Mononuclear cell (primary cell): ENCODE measurements at regions not wholly inside any gene's neighbourhood (a gene's known extent, or its start where the extent isn't known, plus 50 kb on each side); places are given as distances from the start of the nearest gene placed in this dataset.

Experiments used
- H3K27me3 ChIP-seq: 2 replicates; pipeline ENCODE4 v1.6.0; 2011; ENCODE audit warnings: low read length, control low read depth; ENCODE audit not compliant: insufficient read depth
- H3K4me1 ChIP-seq: 2 replicates; pipeline ENCODE4 v1.5.1; 2011; ENCODE audit warnings: mild to moderate bottlenecking, low read length, control low read depth; ENCODE audit not compliant: insufficient read depth
- H3K4me3 ChIP-seq: 2 replicates; pipeline ENCODE4 v1.5.1; 2011; ENCODE audit warnings: mild to moderate bottlenecking, low read length, moderate library complexity
- H3K9me3 ChIP-seq: 2 replicates; pipeline ENCODE4 v1.5.1; 2011; ENCODE audit warnings: low read depth, mild to moderate bottlenecking, control low read depth, low read length

GRCh38 chr10:128779416-128779815 is 653.2 kb upstream of the MKI67 start:
- Histone ChIP-seq H3K4me1 (no peaks in the 10 kb centered on the region), H3K4me3 (no peak overlapping the region), H3K27me3 (no peaks in the 10 kb centered on the region), H3K9me3 (no peaks in the 10 kb centered on the region)

DNA sequence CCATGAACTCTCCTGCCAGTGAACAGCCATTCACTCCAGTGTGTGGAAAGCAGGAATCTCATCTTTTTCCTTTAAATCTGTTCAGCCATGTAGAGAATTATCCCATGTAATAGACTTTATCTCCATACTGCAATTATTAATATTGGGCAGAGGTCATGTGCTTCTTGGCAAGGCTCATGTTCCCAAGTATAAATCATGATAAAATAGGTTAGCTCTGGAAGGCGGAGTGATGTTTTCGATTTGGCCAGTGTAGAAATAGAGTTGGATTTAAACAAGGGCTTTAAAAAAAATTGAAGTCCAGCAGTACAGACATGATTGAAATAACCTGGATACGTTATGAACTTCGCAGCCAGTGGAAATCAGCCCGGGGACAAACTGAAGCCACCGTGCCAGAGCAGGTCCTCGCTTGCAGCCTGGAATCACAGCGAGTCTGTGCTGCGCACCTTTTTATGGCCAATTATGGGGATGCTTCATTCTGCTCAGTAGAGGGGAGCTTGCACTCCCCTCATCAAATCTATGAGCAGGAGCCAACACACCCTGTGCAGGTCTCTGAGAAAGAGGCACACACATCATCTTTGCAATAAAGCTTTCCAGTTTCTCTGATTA is 654.0 kb upstream of the MKI67 start:
- no peaks in the 10 kb centered on the region for H3K4me1 ChIP-seq
- no peaks in the 10 kb centered on the region for H3K9me3 ChIP-seq
- no peak overlapping the region for H3K4me3 ChIP-seq
- no peaks in the 10 kb centered on the region for H3K27me3 ChIP-seq

DNA sequence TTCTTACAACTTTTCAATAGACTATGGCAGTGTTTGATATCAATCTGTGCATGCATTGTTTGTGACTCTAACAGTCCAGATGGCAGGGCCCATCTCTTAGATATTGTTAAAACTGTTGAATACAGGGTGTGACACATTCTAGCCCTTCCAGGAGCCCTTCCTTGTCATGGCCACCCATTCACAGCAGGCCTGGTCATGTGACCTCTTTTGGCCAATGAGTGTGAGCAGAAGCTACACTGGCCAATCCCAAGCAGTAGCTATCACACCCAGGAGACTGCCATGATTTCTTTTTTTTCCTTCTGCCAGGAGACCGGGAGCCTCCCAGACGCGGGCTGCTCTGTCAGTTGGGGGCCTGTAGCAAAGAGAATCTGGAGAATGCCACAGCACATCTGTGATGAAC is 655.4 kb upstream of the MKI67 start:
- no peaks in the 10 kb centered on the region for H3K4me1 ChIP-seq
- no peak overlapping the region for H3K4me3 ChIP-seq
- no peaks in the 10 kb centered on the region for H3K27me3 ChIP-seq
- H3K9me3 ChIP-seq: no peaks in the 10 kb centered on the region

- no peaks in the 10 kb centered on the region for H3K9me3 ChIP-seq
- H3K4me3 ChIP-seq: no peak overlapping the region
- H3K4me1 ChIP-seq: no peaks in the 10 kb centered on the region
- no peaks in the 10 kb centered on the region for H3K27me3 ChIP-seq
These were observed 658.2 kb upstream of the MKI67 start for GRCh38 chr10:128784444-128784843.

DNA sequence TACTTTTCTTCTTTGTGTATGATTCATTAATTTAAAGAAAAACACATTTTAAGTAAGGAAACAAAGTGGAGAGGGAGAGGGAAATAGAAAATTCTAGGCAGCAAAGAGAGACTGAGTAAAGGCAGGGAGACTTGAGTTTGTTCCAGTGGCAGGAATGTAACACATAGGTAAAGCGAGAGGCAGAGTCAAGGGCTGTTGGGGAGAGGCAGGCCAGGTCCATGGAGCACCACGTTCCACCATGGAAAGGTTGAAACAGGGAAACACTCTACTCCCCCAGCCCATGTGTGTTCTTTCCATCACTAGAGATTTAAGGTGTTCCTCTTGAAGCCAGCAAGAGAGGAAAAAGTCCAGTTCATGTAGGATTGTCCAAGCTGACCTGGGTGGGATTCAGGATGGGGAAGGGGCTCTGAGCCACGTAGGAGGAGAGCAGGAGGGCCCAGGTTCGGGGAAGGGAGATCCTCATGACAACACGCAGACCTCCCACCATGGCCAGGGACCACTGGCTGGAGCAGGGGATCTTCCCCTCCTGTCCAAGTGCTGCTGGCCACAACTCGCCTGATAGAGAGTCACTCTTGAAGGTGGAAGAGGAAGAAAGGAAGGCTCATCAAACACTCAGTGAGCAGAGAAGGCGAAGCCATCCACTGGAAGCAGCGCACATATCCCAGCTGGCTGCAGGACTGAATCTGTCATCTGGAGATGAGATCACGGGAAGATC is 666.4 kb upstream of the MKI67 start:
- no peak overlapping the region for H3K4me3 ChIP-seq
- no peaks in the 10 kb centered on the region for H3K9me3 ChIP-seq
- H3K27me3 ChIP-seq: no peaks in the 10 kb centered on the region
- no peaks in the 10 kb centered on the region for H3K4me1 ChIP-seq

DNA sequence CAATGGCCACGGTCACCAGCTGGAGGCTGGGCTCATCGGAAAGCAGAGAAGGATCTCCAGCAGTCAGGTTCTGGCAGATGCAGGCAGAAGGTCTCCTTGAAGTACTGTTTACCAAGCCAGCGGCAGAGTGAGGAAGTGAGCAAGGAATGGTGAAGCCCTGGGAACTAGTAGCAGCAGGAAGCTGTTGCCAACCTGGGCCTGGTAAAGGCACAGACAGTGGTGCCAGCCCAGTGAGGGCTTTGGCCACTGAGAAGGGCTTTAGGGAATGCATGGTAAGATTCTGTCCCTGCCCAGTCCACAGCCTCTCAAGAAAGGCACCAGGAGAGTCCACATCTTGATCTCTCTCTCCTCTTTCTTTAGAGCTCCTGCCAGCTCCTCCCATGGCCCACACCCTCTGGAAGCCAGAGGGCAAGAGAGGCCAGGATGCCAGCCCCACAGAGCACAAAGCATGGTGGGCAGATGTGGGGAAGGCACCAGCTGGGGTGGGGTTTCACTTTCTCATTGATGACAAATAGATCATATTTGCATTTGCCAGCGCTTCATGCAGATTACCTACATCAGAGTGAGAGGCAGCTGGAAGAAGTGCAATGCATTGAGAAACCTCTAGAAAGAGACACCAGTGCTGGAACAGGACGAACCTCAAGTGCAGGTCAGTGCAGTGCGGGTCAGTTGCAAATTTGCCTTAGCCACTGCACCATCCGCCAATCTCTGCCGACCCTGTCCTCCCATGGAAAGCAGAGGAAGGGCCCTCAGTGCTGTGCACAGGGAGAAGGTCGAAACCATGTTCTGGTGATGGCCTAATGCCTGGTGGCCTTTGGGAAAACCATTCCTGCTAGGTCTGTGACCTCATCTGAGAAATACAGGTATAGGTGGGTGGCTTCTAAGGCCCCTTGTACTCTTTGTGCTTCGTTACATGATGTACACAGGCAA is 667.8 kb upstream of the MKI67 start:
- no peaks in the 10 kb centered on the region for H3K27me3 ChIP-seq
- H3K4me3 ChIP-seq: no peak overlapping the region
- H3K4me1 ChIP-seq: no peaks in the 10 kb centered on the region
- no peaks in the 10 kb centered on the region for H3K9me3 ChIP-seq

- Histone ChIP-seq H3K9me3 (no peaks in the 10 kb centered on the region), H3K4me3 (no peak overlapping the region), H3K4me1 (no peaks in the 10 kb centered on the region), H3K27me3 (no peaks in the 10 kb centered on the region)
These were observed 670.2 kb upstream of the MKI67 start for GRCh38 chr10:128796396-128796912.

GRCh38 chr10:128802062-128802461 is 665.0 kb upstream of the MGMT start:
- Histone ChIP-seq H3K27me3 (no peaks in the 10 kb centered on the region), H3K9me3 (no peaks in the 10 kb centered on the region), H3K4me3 (no peak overlapping the region), H3K4me1 (no peaks in the 10 kb centered on the region)

- no peaks in the 10 kb centered on the region for H3K27me3 ChIP-seq
- no peaks in the 10 kb centered on the region for H3K9me3 ChIP-seq
- H3K4me1 ChIP-seq: no peaks in the 10 kb centered on the region
- H3K4me3 ChIP-seq: no peak overlapping the region
These were observed 663.3 kb upstream of the MGMT start for GRCh38 chr10:128803790-128804189.

DNA sequence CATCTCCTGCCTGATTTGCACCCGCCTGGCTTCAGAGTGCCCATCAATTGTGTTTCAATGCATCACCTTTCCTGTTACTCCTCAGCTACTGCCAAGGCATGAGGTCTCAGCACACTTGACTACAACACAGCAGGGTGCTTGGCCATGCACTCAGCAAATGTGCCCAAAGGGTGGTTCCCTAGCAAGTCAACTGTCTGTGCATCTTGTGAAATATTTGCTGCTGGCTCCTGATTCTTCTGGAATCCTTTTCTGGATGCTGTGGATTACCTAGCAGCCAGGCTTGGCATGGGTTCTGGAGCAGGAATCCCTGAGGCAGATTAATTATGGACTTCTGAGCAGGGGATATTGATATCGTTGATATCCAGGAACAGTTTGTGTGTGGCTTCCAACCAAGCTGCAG is 662.6 kb upstream of the MGMT start:
- Histone ChIP-seq H3K4me1 (no peaks in the 10 kb centered on the region), H3K4me3 (no peak overlapping the region), H3K9me3 (no peaks in the 10 kb centered on the region), H3K27me3 (no peaks in the 10 kb centered on the region)

- Histone ChIP-seq H3K4me3 (no peak overlapping the region), H3K27me3 (no peaks in the 10 kb centered on the region), H3K4me1 (no peaks in the 10 kb centered on the region), H3K9me3 (no peaks in the 10 kb centered on the region)
These were observed 658.1 kb upstream of the MGMT start for GRCh38 chr10:128808921-128809440.

DNA sequence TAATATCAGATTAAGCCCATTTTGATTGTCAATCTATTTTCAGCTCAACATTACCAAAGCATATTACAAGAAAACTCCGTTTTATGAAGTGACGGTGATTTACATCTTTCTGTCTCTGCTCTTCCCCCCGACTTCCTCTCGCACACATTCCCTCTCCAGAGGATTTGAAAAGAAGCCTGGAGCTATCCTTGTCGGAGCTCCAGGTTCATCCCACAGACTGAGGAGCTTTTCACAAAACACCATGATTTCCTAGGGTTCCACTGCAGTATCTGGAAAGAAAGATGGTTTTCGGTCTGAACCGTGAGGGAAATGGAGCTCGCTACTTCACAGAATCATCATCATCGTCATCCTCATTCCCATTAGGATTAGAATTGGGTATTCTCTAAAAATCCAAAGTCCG is 655.5 kb upstream of the MGMT start:
- H3K4me3 ChIP-seq: no peak overlapping the region
- no peaks in the 10 kb centered on the region for H3K4me1 ChIP-seq
- H3K9me3 ChIP-seq: no peaks in the 10 kb centered on the region
- H3K27me3 ChIP-seq: no peaks in the 10 kb centered on the region

- H3K4me3 ChIP-seq: no peak overlapping the region
- H3K27me3 ChIP-seq: no peaks in the 10 kb centered on the region
- no peaks in the 10 kb centered on the region for H3K9me3 ChIP-seq
- H3K4me1 ChIP-seq: no peaks in the 10 kb centered on the region
These were observed 655.0 kb upstream of the MGMT start for GRCh38 chr10:128812000-128812399.

- H3K27me3 ChIP-seq: no peaks in the 10 kb centered on the region
- no peaks in the 10 kb centered on the region for H3K9me3 ChIP-seq
- no peaks in the 10 kb centered on the region for H3K4me1 ChIP-seq
- no peak overlapping the region for H3K4me3 ChIP-seq
These were observed 653.5 kb upstream of the MGMT start for GRCh38 chr10:128813574-128813973.

GRCh38 chr10:128814024-128814423 is 653.0 kb upstream of the MGMT start:
- no peaks in the 10 kb centered on the region for H3K27me3 ChIP-seq
- H3K9me3 ChIP-seq: no peaks in the 10 kb centered on the region
- H3K4me3 ChIP-seq: no peak overlapping the region
- no peaks in the 10 kb centered on the region for H3K4me1 ChIP-seq
